ENCODE measurements at regions not wholly inside any gene's neighbourhood (a gene's known extent, or its start where the extent isn't known, plus 50 kb on each side); places are given as distances from the start of the nearest gene placed in this dataset.

DNA sequence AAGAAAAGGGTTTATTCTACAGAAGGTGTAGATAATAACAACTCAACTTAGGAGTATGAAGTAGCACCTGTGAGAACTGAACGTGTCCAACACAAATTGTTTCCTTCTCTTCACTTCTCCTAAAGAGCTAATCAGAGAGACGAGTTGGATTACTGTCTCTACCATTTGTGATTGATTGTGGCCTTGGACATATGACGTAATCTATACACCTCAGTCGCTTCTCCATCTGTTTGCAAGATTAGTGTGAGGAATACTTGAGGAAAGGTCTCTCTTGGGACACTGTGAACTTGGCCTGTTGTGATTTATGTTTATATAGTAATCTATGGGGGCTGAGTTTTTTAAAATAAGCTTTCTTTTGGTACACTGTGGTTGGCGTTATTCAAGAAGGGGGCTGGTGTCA lies 182.0 kb downstream of the ZNF330 start:
- H3K36me3 ChIP-seq (ENCODE audit: control insufficient read depth, insufficient read depth, low read length) = no peaks in the 10 kb centered on the region
- no peaks in the 10 kb centered on the region for H3K9me3 ChIP-seq (ENCODE audit: control insufficient read depth, low read length)
- no peaks in the 10 kb centered on the region for H3K27me3 ChIP-seq (ENCODE audit: control insufficient read depth, insufficient read depth, low read length)
- no peak overlapping the region for H3K9ac ChIP-seq
- H3K4me2 ChIP-seq (ENCODE audit: low read length) = no peak overlapping the region
- no peaks in the 10 kb centered on the region for H3K4me1 ChIP-seq
- TF ChIP-seq, protein P1, sequence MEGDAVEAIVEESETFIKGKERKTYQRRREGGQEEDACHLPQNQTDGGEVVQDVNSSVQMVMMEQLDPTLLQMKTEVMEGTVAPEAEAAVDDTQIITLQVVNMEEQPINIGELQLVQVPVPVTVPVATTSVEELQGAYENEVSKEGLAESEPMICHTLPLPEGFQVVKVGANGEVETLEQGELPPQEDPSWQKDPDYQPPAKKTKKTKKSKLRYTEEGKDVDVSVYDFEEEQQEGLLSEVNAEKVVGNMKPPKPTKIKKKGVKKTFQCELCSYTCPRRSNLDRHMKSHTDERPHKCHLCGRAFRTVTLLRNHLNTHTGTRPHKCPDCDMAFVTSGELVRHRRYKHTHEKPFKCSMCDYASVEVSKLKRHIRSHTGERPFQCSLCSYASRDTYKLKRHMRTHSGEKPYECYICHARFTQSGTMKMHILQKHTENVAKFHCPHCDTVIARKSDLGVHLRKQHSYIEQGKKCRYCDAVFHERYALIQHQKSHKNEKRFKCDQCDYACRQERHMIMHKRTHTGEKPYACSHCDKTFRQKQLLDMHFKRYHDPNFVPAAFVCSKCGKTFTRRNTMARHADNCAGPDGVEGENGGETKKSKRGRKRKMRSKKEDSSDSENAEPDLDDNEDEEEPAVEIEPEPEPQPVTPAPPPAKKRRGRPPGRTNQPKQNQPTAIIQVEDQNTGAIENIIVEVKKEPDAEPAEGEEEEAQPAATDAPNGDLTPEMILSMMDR (IDR thresholded peaks at IDR 0.05) = no peak
- H3K79me2 ChIP-seq = no peaks in the 10 kb centered on the region
- H3K27ac ChIP-seq = no peak overlapping the region
- no peak overlapping the region for H3K4me3 ChIP-seq (ENCODE audit: low read depth, low read length)
- no peak overlapping the region for H2AFZ ChIP-seq

DNA sequence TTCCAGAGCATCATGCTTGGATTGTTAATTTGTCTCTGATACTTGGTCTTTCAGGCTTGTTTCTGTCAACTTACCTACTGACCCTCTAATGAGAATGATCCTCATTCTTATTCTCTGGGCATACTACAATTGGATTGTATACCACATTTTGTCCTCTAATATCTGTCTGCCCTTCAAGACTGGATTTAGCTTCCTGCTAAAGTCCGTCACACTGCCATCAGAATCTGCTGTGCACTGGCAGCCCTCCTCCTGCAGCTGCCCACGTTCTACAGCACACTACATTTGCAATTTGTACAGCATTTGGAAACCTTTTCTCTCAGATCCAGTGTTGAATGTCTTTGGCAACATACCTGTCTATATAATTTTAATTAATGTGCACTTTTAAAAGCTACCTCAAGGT lies 183.1 kb downstream of the ZNF330 start:
- H3K27me3 ChIP-seq (ENCODE audit: control insufficient read depth, insufficient read depth, low read length) = no peaks in the 10 kb centered on the region
- H3K9me3 ChIP-seq (ENCODE audit: control insufficient read depth, low read length) = no peaks in the 10 kb centered on the region
- H3K4me3 ChIP-seq (ENCODE audit: low read depth, low read length) = no peak overlapping the region
- no peaks in the 10 kb centered on the region for H3K79me2 ChIP-seq
- H3K4me1 ChIP-seq = no peaks in the 10 kb centered on the region
- no peak overlapping the region for H3K9ac ChIP-seq
- H2AFZ ChIP-seq = no peak overlapping the region
- H3K36me3 ChIP-seq (ENCODE audit: control insufficient read depth, insufficient read depth, low read length) = no peaks in the 10 kb centered on the region
- TF ChIP-seq, protein P1 (IDR thresholded peaks at IDR 0.05) = no peak
- H3K27ac ChIP-seq = no peak overlapping the region
- H3K4me2 ChIP-seq (ENCODE audit: low read length) = no peak overlapping the region

DNA sequence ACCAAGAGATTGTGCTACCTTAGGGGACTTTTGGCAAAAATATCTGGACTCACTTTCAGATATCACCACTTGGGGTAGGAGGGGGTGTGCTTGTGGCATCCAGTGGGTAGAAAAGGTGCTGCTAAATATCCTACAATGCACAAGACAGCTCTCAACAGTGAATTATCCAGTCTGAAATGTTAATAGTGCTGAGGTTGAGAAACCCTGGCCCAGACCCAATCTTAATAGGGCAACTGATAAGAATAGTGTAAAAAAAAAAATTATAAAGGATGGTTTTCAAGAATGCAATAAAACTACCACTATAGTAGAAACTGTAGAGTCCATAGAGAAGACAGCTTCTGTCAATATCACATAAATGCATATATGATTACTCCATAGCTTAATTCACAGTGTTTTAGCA lies 185.5 kb downstream of the ZNF330 start:
- Histone ChIP-seq H2AFZ (no peak overlapping the region), H3K79me2 (no peaks in the 10 kb centered on the region), H3K4me2 (ENCODE audit: low read length) (no peak overlapping the region), H3K9ac (no peak overlapping the region), H3K27me3 (ENCODE audit: control insufficient read depth, insufficient read depth, low read length) (no peaks in the 10 kb centered on the region), H3K4me1 (no peaks in the 10 kb centered on the region), H3K4me3 (ENCODE audit: low read depth, low read length) (no peak overlapping the region), H3K9me3 (ENCODE audit: control insufficient read depth, low read length) (no peaks in the 10 kb centered on the region), H3K27ac (no peak overlapping the region), H3K36me3 (ENCODE audit: control insufficient read depth, insufficient read depth, low read length) (no peaks in the 10 kb centered on the region)
- TF ChIP-seq, protein P1 (IDR thresholded peaks at IDR 0.05) = no peak

DNA sequence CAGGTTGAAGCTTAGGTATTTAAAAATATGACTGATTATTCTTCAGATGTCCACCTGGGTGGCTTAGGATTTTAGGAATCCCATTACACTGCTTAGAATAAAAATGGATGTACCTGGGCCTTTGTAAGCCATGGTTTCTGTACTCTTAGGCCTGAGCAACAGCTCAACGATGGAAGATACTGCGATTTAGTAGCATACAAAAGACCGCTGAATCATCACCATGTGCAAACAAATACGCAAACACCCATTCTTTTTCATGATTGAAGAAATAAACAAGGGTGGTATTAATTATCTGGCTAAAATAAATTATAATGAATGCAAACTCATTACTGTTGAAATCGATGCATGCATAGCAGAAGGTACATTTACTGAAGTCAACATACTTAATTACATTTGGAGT lies 188.9 kb downstream of the ZNF330 start:
- no peak overlapping the region for H3K4me2 ChIP-seq (ENCODE audit: low read length)
- H3K27ac ChIP-seq = no peak overlapping the region
- H3K9ac ChIP-seq = no peak overlapping the region
- no peaks in the 10 kb centered on the region for H3K79me2 ChIP-seq
- TF ChIP-seq, protein P1 (IDR thresholded peaks at IDR 0.05) = no peak
- H3K9me3 ChIP-seq (ENCODE audit: control insufficient read depth, low read length) = no peaks in the 10 kb centered on the region
- H3K36me3 ChIP-seq (ENCODE audit: control insufficient read depth, insufficient read depth, low read length) = no peaks in the 10 kb centered on the region
- no peak overlapping the region for H2AFZ ChIP-seq
- H3K27me3 ChIP-seq (ENCODE audit: control insufficient read depth, insufficient read depth, low read length) = no peaks in the 10 kb centered on the region
- no peak overlapping the region for H3K4me3 ChIP-seq (ENCODE audit: low read depth, low read length)
- H3K4me1 ChIP-seq = no peaks in the 10 kb centered on the region

DNA sequence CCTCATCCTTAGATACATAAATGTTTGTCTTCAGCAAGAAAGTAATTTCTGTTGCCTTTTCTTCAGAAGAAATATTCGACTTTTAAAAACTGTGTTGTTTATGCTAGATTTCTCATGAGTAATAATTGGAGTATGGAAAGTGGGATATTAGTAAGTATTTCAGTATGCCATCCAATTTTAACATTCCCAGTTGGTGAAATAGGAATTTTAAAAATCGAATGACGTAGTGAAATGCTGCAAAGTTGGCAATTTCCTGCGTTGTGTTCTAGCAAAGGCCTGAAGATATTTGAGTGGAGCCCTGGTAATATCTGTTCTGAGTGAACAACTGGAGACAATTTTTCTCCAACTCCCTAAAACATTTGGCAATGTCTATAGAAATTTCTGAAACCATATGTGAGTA lies 190.1 kb downstream of the ZNF330 start:
- no peak overlapping the region for H3K27ac ChIP-seq
- H3K79me2 ChIP-seq = no peaks in the 10 kb centered on the region
- no peaks in the 10 kb centered on the region for H3K4me1 ChIP-seq
- no peak overlapping the region for H3K4me3 ChIP-seq (ENCODE audit: low read depth, low read length)
- H3K9ac ChIP-seq = no peak overlapping the region
- H3K9me3 ChIP-seq (ENCODE audit: control insufficient read depth, low read length) = no peaks in the 10 kb centered on the region
- no peak overlapping the region for H2AFZ ChIP-seq
- H3K4me2 ChIP-seq (ENCODE audit: low read length) = no peak overlapping the region
- H3K36me3 ChIP-seq (ENCODE audit: control insufficient read depth, insufficient read depth, low read length) = no peaks in the 10 kb centered on the region
- H3K27me3 ChIP-seq (ENCODE audit: control insufficient read depth, insufficient read depth, low read length) = no peaks in the 10 kb centered on the region
- TF ChIP-seq, protein P1 (IDR thresholded peaks at IDR 0.05) = no peak

Measured in parathyroid adenoma (tissue), 2 donors.